ENCODE measurements at regions not wholly inside any gene's neighbourhood (a gene's known extent, or its start where the extent isn't known, plus 50 kb on each side); places are given as distances from the start of the nearest gene placed in this dataset.

DNA sequence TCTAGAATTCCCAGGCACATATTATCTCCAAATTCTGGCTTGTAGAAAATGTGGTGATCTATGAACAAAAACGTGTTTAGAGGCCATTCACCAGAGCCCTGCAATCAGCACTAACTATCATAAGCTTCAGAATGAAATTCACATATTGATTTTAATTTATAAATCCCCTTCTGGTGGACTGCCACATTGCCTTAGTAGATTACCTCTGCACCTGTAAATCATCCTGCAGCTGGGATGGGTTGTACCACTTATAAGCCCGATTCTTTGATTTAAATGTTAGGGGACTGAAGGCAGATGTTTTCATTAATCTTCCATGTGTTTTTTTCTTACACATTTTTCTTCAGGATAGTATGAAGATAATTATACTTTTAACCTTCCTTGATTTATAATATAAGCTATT, 140.7 kb upstream of the PTPRD start:
- H3K27ac ChIP-seq: no peak overlapping the region
- H4K20me1 ChIP-seq (ENCODE audit: insufficient read depth): no peaks in the 10 kb centered on the region
- H3K36me3 ChIP-seq (ENCODE audit: low read depth): no peaks in the 10 kb centered on the region
- intact Hi-C loops (cut with micrococcal nuclease; ENCODE audit: unreplicated experiment): no loop called here
- H3K4me2 ChIP-seq: no peak overlapping the region
- H3K79me2 ChIP-seq (ENCODE audit: low read depth): no peaks in the 10 kb centered on the region
- no peaks in the 10 kb centered on the region for H3F3A ChIP-seq (ENCODE audit: insufficient read depth, low read depth)
- no peak overlapping the region for H2AFZ ChIP-seq
- H3K4me3 ChIP-seq: no peak overlapping the region
- POLR2A ChIA-PET (ENCODE audit: unreplicated experiment): no interaction called here
- H3K9me3 ChIP-seq (ENCODE audit: insufficient read depth, low read depth): no peaks in the 10 kb centered on the region
- CTCF ChIA-PET: no interaction called here
- BruUV-seq (replicated peaks): no TSS peak
- no peak for TF ChIP-seq EZH2 (IDR thresholded peaks at IDR 0.05; ENCODE audit: low read depth)
- TF ChIP-seq, protein P1, sequence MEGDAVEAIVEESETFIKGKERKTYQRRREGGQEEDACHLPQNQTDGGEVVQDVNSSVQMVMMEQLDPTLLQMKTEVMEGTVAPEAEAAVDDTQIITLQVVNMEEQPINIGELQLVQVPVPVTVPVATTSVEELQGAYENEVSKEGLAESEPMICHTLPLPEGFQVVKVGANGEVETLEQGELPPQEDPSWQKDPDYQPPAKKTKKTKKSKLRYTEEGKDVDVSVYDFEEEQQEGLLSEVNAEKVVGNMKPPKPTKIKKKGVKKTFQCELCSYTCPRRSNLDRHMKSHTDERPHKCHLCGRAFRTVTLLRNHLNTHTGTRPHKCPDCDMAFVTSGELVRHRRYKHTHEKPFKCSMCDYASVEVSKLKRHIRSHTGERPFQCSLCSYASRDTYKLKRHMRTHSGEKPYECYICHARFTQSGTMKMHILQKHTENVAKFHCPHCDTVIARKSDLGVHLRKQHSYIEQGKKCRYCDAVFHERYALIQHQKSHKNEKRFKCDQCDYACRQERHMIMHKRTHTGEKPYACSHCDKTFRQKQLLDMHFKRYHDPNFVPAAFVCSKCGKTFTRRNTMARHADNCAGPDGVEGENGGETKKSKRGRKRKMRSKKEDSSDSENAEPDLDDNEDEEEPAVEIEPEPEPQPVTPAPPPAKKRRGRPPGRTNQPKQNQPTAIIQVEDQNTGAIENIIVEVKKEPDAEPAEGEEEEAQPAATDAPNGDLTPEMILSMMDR (conservative IDR thresholded peaks at IDR 0.05): no peak
- no peaks in the 10 kb centered on the region for H3K9me2 ChIP-seq (ENCODE audit: insufficient read depth)
- DNase-seq: no peak
- H3K4me1 ChIP-seq (replicated peaks; ENCODE audit: insufficient read depth): no peaks in the 10 kb centered on the region
- no peaks in the 10 kb centered on the region for H3K27me3 ChIP-seq (ENCODE audit: insufficient read depth, low read depth)

DNA sequence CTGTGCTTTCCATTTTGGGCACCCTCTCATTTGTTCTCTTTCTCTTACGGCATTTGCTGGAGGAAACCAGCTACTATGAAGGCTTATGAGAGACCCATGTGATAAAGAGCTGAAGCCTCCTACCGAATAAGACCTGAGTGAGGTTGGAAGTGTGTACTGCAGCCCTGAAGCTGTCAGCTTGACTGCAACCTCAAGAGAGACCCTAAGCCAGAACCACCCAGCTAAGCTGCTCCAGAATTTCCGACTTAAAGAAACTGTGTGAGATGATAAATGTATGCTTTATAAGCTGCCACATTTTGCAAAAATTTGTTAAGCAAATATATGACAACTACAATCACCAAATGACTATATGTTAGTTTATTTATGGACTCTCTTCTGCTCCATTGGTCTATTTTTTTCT, 151.7 kb upstream of the PTPRD start:
- intact Hi-C loops (cut with micrococcal nuclease; ENCODE audit: unreplicated experiment): no loop called here
- BruUV-seq (replicated peaks): no TSS peak
- POLR2A ChIA-PET (ENCODE audit: unreplicated experiment): no interaction called here

DNA sequence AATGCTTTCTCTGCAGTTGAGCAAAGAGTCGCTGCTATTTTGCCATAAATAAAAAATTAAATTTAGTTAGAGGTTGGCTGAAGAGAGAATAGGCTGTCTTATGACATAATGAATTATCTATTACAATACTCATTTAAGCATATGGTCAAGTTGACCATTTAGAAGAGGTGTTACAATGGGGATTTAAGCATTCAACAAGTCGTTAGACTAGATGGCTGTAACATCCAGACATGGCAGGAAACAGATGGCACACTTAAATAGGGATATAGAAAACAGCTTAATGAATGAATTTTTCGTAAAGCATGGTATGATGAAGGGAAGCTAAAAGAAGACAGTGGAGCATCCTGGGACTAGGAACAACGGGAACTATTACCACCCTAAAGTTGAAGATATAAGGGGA, 160.3 kb upstream of the PTPRD start:
- H3K4me2 ChIP-seq: no peak overlapping the region
- no peaks in the 10 kb centered on the region for H3K4me1 ChIP-seq (replicated peaks; ENCODE audit: insufficient read depth)
- no peaks in the 10 kb centered on the region for H3K27me3 ChIP-seq (ENCODE audit: insufficient read depth, low read depth)
- H3K9me3 ChIP-seq (ENCODE audit: insufficient read depth, low read depth): no peaks in the 10 kb centered on the region
- H3K9me2 ChIP-seq (ENCODE audit: insufficient read depth): no peaks in the 10 kb centered on the region
- intact Hi-C loops (cut with micrococcal nuclease; ENCODE audit: unreplicated experiment): no loop called here
- no peak overlapping the region for H2AFZ ChIP-seq
- H3K36me3 ChIP-seq (ENCODE audit: low read depth): no peaks in the 10 kb centered on the region
- H4K20me1 ChIP-seq (ENCODE audit: insufficient read depth): no peaks in the 10 kb centered on the region
- CTCF ChIA-PET: no interaction called here
- POLR2A ChIA-PET (ENCODE audit: unreplicated experiment): no interaction called here
- no peak for TF ChIP-seq EZH2 (IDR thresholded peaks at IDR 0.05; ENCODE audit: low read depth)
- TF ChIP-seq, protein P1 (conservative IDR thresholded peaks at IDR 0.05): no peak
- no peak for DNase-seq
- H3K4me3 ChIP-seq: no peak overlapping the region
- H3K27ac ChIP-seq: no peak overlapping the region
- BruUV-seq (replicated peaks): no TSS peak
- H3K79me2 ChIP-seq (ENCODE audit: low read depth): no peaks in the 10 kb centered on the region
- no peaks in the 10 kb centered on the region for H3F3A ChIP-seq (ENCODE audit: insufficient read depth, low read depth)

More for the DNA sequence above, 151.7 kb upstream of the PTPRD start:
- no peaks in the 10 kb centered on the region for H3K4me1 ChIP-seq (replicated peaks; ENCODE audit: insufficient read depth)
- no peaks in the 10 kb centered on the region for H4K20me1 ChIP-seq (ENCODE audit: insufficient read depth)
- H3K27me3 ChIP-seq (ENCODE audit: insufficient read depth, low read depth): no peaks in the 10 kb centered on the region
- H3K4me3 ChIP-seq: no peak overlapping the region
- H3K4me2 ChIP-seq: no peak overlapping the region
- TF ChIP-seq, protein P1 (conservative IDR thresholded peaks at IDR 0.05): no peak
- TF ChIP-seq EZH2 (IDR thresholded peaks at IDR 0.05; ENCODE audit: low read depth): no peak
- H2AFZ ChIP-seq: no peak overlapping the region
- no peaks in the 10 kb centered on the region for H3K36me3 ChIP-seq (ENCODE audit: low read depth)
- DNase-seq: no peak
- no peaks in the 10 kb centered on the region for H3F3A ChIP-seq (ENCODE audit: insufficient read depth, low read depth)
- CTCF ChIA-PET: no interaction called here
- H3K9me3 ChIP-seq (ENCODE audit: insufficient read depth, low read depth): no peaks in the 10 kb centered on the region
- no peaks in the 10 kb centered on the region for H3K9me2 ChIP-seq (ENCODE audit: insufficient read depth)
- no peak overlapping the region for H3K27ac ChIP-seq
- no peaks in the 10 kb centered on the region for H3K79me2 ChIP-seq (ENCODE audit: low read depth)

All from PC-9 (cell line).